Erythroblast (primary cell): ENCODE measurements at regions not wholly inside any gene's neighbourhood (a gene's known extent, or its start where the extent isn't known, plus 50 kb on each side); places are given as distances from the start of the nearest gene placed in this dataset.
"Not testable (repeated sequence)": the region's sequence is repeated elsewhere in the genome, so short reads cannot be mapped to it uniquely, and the experiment has no call there.

Experiments
- DNase-seq, 2 experiments: peaks; one replicate each; lab custom pipeline; 2025; lab: John Stamatoyannopoulos, UW
- GATA1 ChIP-seq: IDR thresholded peaks from 2 replicates; pipeline ENCODE4 v1.6.1; 2011; ENCODE audit warnings: low read depth, mild to moderate bottlenecking, control low read depth, low read length, moderate library complexity
- POLR2A ChIP-seq: IDR thresholded peaks from 2 replicates; pipeline ENCODE4 v1.6.1; 2011; ENCODE audit warnings: mild to moderate bottlenecking, low read length

DNA sequence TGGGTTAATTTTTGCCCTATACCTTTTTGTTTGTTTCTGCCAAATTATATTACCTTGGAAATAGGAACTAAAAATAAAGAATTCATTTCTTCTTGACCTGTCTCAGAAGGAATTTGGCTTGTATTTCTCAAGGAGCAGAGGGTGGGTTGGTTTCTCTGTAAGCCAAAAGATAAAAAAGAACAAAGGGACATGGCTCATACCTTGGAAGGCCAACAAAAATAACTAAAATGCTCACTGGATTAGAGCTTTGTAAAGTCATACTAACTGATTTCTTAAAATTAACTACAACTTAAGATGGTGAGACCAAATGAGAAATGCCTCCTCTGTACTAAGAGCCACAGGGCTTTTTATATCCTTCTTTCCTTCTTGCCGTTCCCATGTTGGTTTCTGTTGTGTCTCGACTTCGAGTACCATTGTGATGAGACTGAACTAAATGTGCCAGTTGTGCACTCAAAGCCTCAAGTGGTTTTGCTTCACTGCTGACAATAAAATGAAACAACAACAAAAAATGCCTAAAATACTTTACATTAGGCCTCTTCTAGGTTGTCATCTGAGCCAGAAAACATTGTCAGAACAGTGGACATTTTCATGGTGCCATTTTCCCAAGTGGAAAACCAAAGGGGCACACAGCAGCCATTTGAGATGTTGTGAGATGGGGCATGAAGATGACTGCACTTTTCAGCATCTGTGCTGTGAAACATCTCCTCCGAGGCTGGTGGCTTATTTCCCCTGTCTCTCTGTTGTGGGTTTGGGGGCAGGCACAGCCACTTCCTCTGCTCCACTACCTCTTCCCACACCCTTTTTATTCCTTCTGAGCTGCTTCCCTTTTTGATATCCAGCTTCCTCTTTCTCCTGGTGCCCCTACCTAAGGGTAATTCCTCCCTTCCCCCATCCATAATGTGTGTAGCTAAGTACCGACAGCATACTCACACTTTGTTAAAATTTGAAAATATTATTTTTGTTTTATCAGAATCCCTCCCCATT is 51.8 kb upstream of the AGR3 start:
- TF ChIP-seq GATA1 (no peak), POLR2A (no peak)
- no peak for DNase-seq

DNA sequence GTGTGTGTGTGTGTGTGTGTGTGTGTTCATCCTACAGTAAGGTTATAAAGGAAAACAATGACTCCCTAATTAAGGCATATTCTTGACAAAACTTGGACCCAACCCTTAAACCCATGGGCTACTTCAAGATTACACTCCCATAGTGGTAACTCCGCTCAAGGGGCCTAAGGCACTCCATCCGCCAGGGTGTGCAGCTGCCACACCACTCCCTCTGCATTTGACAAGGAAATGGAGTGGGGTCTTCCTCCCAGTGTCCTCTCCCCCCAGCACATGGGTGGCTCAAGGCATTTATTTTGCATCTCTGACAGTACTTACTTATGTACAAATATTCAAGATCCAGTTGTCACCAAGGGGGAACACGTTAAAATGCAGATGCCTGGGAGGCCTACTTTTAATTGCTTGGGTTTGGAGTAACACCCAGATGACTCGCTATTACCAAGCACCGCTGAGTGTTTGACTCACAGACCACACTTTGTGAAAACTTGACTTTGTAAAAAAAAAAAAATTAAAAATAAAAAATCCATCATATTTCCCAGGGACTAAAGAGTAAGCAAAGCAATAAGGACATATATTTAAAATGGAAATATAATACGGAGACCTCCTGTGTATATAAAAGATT is 53.0 kb upstream of the AGR3 start:
- DNase-seq = no peak
- TF ChIP-seq GATA1 = no peak
- TF ChIP-seq POLR2A = no peak

DNA sequence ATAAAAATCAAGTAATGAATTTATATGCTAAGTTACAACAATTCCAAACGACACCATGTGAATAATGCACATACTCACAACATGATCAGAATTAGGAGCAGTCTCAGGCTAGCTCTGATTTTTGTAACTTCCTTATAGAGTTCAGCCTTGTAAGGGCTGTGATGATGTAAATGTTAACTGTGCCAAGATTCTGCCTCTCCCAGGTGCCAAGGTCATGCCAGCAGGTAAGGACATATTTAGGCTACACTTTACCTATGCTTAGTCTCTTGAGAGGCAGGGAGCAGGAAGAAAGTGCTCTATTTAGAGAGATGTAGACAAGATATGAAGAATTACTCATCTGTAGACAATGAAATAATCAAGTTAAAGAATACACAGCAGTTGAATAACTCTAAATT is 53.6 kb upstream of the AGR3 start:
- no peak for TF ChIP-seq GATA1
- TF ChIP-seq POLR2A = no peak
- no peak for DNase-seq

DNA sequence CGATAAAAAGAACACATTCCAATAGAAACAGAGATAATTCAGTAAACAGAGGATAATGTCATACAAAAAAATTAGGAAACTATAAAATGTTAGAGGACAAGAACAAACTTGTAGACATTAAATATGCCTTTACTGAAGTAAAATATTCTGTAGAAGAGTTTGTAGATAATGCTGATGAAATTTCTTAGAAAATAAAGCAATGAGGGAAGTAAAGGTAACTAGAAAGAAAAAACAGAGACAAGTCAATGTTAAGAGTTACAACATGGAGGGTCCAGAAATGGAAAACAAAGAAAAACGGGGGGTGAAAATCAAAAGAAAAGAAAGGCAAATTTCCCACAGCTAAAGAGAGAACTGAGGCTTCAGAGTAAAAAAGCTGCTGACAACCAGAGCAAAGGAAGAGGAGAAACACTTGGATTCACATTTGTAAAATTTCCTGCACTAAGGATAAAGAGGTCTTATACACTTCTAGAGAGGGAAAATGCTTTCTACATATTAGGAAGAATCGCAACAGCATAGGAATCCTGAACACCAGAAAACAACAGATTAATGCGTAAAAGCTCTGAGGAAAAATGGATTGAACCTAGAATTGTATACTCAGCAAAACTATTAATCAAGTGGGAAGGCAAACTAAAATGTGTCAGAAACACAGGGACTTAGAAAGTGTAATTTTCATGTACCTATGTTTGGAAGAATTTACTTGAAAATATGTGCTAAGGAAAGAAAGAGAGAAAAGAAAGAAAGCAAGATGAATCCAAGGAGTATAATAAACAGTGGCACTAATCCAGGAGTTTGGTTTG is 55.0 kb upstream of the AGR3 start:
- no peak for DNase-seq
- TF ChIP-seq GATA1 (no peak), POLR2A (no peak)

DNA sequence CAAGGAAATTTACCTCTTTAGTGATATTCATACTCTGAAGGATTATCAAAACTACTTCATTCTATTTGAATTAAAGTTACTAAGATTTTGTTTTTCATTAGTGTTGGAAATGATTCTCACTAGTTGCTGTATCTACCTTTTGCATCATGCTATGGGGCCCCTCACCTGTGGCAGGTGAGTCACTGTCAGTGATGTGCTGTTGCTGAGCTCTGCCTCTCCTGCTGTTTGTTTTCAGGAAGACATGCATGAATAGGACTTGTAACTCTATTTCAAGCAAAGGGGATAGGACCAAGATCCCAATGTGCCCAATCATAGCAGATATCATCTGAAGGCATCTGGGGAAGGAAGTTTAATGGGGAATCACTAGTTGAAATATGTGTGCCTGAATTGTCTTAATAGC is 57.4 kb upstream of the AGR3 start:
- DNase-seq = no peak
- no peak for TF ChIP-seq GATA1

DNA sequence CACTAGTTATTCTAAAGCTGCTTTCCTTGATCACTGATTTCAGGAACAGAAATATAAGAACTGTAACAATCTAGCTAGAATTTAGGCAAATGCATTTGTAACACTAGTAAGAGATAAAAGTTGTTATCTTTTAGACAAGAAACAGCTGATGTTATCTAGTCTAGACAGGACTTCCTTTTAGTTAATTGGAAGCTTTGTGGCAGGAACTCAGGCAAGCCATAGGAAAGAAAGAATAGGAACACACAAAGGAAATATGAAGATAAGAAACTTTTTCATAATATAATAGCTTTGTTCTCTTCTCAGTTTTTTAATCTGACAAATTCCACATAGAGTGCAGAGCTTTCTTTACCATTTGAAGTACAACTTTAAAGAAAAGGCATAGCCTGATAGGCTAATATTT is 59.0 kb upstream of the AGR3 start:
- DNase-seq = no peak
- TF ChIP-seq GATA1 (no peak), POLR2A (no peak)

DNA sequence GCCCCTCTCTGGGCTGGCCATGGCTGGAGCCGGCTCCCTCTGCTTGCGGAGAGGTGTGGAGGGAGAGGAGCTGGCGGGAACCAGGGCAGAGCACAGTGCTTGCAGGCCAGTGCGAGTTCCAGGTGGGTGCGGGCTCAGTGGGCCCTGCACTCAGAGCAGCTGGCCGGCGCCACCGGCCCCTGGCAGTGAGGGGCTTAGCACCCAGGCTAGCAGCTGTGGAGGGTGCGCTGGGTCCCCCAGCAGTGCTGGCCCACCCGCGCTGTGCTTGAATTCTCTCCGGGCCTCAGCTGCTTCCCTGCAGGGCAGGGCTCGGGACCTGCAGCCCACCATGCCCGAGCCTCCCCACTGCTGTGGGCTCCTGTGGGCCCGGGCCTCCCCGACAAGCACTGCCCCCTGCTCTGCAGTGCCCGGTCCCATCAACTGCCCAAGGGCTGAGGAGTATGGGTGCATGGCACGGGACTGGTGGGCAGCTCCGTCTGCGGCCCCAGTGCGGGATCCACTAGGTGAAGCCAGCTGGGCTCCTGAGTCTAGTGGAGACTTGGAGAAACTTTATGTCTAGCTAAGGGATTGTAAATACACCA is 61.2 kb upstream of the AGR3 start:
- DNase-seq = no peak
- TF ChIP-seq POLR2A (no peak), GATA1 (no peak)

DNA sequence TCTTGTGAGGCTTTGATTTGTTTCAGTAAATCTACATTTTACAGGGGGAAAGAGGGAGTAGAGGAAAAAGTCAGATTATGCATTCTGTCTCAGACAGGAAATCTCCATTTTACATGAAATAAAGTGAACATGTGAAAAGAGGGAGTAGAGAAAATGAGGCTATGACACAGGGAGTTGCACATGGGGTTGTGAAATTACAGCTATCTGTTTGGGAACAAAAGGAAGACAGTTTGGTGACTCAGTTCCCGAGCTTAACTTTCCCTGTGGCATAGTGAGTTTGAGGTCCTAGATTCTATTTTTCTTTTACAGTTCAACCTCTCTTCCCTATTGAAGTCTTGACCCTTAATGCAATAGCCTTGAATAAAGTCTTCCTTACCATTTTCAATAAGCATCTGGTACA is 63.2 kb upstream of the AGR3 start:
- DNase-seq = no peak

DNA sequence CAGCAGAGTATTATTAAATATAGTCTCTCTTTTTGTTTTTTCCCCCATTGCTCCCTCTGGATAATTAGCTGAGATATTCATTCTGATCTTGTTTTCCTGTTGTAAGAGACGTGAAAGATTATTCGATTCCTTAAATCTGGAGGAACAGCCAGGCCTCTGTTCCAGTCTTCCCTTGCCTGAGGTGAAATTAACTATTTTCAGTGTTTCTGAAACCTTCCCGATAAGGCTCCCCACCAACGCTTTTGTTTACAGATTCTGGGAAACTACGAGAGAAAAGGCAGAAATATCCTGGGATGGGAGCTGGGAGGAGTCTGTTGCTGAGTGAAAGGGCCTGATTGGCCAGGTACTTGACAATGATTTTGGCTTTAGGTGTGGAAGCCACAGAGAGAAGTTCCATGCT is 63.6 kb upstream of the AGR3 start:
- no peak for DNase-seq
- TF ChIP-seq POLR2A = no peak
- no peak for TF ChIP-seq GATA1

More for the DNA sequence above, 63.2 kb upstream of the AGR3 start:
- no peak for TF ChIP-seq POLR2A
- TF ChIP-seq GATA1 = no peak

DNA sequence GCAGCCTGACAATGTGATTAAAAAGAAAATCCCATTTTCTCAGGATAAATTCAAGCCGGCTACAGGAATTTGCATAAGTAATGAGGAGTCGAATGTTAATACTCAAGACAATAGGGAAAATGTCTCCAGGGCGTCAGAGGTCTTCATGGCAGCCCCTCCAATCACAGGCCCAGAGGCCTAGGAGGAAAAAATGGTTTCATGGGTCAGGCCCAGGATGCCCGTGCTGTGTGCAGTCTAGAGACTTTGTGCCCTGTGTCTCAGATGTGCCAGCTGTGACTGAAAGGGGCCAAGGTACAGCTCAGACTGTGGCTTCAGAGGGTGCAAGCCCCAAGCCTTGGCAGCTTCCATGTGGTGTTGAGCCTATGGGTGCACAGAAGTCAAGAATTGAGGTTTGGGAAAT is 66.3 kb upstream of the AGR3 start:
- DNase-seq = not testable (repeated sequence)

DNA sequence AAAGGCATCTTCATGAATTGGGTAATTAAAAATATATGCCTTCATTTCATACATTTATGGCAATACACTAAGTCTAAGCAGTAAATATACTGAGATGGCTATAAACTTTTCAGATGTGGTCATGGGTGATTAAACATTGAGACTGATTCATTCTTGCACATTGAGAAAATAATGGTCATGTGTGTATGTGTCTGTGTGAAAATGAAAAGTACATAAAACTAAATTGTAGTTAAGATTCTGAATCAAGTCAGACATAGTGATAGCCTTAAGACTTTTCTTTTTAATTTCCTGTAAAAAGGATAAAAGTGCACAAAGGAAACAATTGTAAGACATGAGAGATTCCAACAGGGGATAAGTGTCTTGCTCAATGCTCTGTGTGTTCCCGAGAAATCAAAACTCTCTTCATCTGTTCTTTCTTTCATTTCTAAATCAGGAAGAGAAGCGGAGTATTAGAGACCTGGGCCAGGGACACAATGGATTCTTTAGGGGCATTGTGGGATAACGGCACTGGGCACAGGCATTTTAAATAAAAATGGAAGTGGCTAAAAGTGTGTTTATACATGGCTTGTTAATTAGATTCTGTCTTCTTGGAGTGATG is 69.8 kb upstream of the AGR3 start:
- no peak for DNase-seq
- TF ChIP-seq POLR2A (no peak), GATA1 (no peak)

DNA sequence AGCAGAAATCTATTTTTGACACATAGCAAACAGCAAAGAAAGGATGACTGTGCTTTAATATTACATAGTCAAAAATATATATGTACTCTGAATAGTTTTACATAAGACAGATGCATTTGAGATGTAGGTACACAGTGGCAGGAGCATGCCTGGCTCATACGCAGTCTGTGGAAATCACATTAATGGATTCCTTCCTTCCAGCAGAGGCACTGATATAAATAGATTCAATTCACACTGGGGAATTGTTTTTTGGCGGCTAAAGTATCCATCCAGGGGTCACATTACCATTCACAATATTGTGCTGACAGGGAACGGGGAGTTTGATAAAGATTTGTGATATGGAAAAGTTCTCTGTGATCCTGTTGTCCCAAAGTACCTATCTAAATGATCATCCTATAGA is 72.5 kb upstream of the AGR3 start:
- DNase-seq = no peak
- TF ChIP-seq POLR2A = no peak
- no peak for TF ChIP-seq GATA1

DNA sequence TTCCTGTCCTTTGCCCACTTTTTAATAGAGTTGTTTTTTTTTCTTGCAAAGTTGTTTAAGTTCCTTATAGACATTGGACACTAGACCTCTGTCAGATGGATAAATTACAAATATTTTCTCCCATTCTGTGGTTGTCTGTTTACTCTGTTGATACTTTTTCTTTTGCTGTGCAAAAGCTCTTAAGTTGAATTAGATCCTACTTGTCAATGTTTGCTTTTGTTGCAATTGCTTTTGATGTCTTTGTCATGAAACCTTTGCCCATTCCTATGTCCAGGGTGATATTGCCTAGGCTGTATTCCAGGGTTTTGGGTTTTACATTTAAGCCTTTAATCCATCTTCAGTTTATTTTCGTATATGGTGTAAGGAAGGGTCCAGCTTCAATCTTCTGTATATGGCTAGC is 76.9 kb upstream of the AGR3 start:
- no peak for DNase-seq
- TF ChIP-seq GATA1 = no peak
- no peak for TF ChIP-seq POLR2A
